SU-DHL-6 (cell line): ENCODE measurements at regions not wholly inside any gene's neighbourhood (a gene's known extent, or its start where the extent isn't known, plus 50 kb on each side); places are given as distances from the start of the nearest gene placed in this dataset.

ENCODE experiments used
- CTCF ChIP-seq: fragments of 200-600 bp; sonication (generic); IDR thresholded peaks from one replicate; pipeline ENCODE4 v1.5.1; 2017; ENCODE audit warnings: antibody characterized with exemption, mild to moderate bottlenecking, low read length, moderate library complexity; ENCODE audit not compliant: insufficient read depth, poor library complexity, severe bottlenecking
- EZH2phosphoT487 ChIP-seq: fragments of 200-600 bp; sonication (generic), shearing (Covaris generic); conservative IDR thresholded peaks from 2 replicates; pipeline ENCODE4 v1.6.1; 2018; ENCODE audit warnings: mild to moderate bottlenecking, antibody characterized with exemption, low read length, moderate library complexity, mixed read lengths

- no peak for TF ChIP-seq EZH2phosphoT487
- no peak for TF ChIP-seq CTCF
These were observed 56.9 kb upstream of the GYPC start for GRCh38 chr2:126599062-126599461.
